ENCODE measurements at regions not wholly inside any gene's neighbourhood (a gene's known extent, or its start where the extent isn't known, plus 50 kb on each side); places are given as distances from the start of the nearest gene placed in this dataset.

GRCh38 chr3:80384811-80385210 lies 617.0 kb upstream of the ROBO1 start:
- TF ChIP-seq POLR2A (IDR thresholded peaks at IDR 0.05): no peak
- TF ChIP-seq, protein P1, sequence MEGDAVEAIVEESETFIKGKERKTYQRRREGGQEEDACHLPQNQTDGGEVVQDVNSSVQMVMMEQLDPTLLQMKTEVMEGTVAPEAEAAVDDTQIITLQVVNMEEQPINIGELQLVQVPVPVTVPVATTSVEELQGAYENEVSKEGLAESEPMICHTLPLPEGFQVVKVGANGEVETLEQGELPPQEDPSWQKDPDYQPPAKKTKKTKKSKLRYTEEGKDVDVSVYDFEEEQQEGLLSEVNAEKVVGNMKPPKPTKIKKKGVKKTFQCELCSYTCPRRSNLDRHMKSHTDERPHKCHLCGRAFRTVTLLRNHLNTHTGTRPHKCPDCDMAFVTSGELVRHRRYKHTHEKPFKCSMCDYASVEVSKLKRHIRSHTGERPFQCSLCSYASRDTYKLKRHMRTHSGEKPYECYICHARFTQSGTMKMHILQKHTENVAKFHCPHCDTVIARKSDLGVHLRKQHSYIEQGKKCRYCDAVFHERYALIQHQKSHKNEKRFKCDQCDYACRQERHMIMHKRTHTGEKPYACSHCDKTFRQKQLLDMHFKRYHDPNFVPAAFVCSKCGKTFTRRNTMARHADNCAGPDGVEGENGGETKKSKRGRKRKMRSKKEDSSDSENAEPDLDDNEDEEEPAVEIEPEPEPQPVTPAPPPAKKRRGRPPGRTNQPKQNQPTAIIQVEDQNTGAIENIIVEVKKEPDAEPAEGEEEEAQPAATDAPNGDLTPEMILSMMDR (IDR thresholded peaks at IDR 0.05): no peak

Data from ovary (tissue), 3 donors.